ENCODE measurements at regions not wholly inside any gene's neighbourhood (a gene's known extent, or its start where the extent isn't known, plus 50 kb on each side); places are given as distances from the start of the nearest gene placed in this dataset.

GRCh38 chr5:29833394-29833793 is 1360.1 kb upstream of the CDH6 start:
- TF ChIP-seq POLR2A (IDR thresholded peaks at IDR 0.05; ENCODE audit: low read depth, low read length) (no peak), CTCF (IDR thresholded peaks at IDR 0.05; ENCODE audit: extremely low read depth in 1 of 2, insufficient read depth in 1 of 2, low read depth in 1 of 2, low read length in 2 of 2) (no peak), EZH2 (IDR thresholded peaks at IDR 0.05; ENCODE audit: borderline replicate concordance, low read depth, low read length, severe bottlenecking) (no peak), MYC (IDR thresholded peaks at IDR 0.05; ENCODE audit: low read depth, low read length) (no peak), MAX (IDR thresholded peaks at IDR 0.05; ENCODE audit: insufficient read depth, insufficient read length) (no peak), POLR2AphosphoS5 (IDR thresholded peaks at IDR 0.05; ENCODE audit: insufficient read depth, low read depth, low read length) (no peak), JUN (IDR thresholded peaks at IDR 0.05; ENCODE audit: borderline replicate concordance, insufficient read depth, insufficient read length, low read depth) (no peak), FOS (IDR thresholded peaks at IDR 0.05; ENCODE audit: borderline replicate concordance, insufficient read depth, low read length) (no peak)

All from endothelial cell of umbilical vein (primary cell).